GM21528 (cell line): ENCODE measurements at regions not wholly inside any gene's neighbourhood (a gene's known extent, or its start where the extent isn't known, plus 50 kb on each side); places are given as distances from the start of the nearest gene placed in this dataset.
"Not testable (repeated sequence)": the region's sequence is repeated elsewhere in the genome, so short reads cannot be mapped to it uniquely, and the experiment has no call there.

Experiments used
- ATAC-seq: cut with Tn5 transposase; IDR thresholded peaks from one replicate; pipeline ENCODE4 v1.9.1; 2021; ENCODE audit warnings: mild to moderate bottlenecking, moderate library complexity; ENCODE audit not compliant: unreplicated experiment, low FRiP score

DNA sequence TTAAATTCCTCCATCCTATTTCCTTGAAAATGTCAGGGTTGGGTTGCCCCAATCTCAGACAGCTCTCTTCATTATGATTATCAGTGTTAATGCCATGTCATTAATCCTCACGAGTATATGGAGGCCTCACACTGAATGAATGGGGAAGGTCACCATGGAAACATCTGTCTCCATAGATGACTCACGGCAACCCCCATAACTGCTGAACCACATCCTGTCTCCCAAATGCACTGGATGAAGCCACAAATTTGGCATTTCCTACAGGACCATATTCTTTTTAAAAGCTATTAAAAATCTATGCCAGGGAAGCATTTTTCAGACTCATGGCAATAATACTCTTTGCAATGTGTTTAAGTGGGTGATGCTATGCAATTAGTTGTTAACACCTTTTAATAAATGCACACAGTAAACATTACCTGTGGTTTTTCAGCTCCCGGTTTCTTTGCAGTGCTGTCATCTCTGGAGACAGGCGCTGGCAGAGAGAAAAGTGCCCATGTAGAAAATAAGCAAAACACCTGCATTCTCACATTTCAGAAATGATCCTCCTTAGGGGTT, 80.1 kb upstream of the PTPRK start:
- peak; percentile 76 for ATAC-seq

DNA sequence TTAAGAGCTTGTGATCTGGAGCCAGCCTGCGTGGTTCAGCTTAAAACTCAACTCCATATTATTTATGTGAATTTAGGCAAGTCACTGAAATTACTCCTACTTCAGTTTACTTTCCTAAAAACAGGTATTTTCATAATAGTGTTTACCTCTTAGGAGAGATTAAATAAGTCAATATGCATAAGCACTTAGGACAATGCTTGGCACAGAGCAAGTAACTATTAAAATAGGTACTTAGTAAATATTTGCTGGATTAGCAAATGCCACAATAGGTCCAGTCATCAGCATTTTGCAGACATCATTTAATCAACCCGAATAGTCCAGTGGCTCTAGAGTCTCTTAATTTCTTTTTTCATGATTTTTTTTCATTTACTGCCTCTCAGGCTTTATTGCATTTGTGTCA, 78.6 kb upstream of the PTPRK start:
- no peak for ATAC-seq

DNA sequence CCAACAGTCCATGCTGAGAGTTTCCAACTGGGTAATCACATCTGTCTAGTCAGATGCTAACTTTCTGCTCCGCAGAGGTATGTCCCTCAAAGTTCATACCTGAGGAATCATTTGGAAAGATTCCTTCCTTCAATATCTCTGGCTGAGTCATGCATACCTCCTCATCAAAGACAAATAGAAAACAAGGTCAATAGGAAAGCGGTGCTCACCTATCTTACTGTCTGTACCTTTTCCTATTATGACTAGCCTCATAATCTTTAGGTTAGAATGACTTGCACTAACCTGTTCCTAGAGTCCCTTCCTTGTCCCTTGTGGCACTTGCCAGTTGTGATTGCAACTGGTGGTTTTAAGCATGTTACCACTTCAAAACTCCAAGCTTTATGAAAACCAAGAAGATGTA, 78.2 kb upstream of the PTPRK start:
- ATAC-seq = no peak

DNA sequence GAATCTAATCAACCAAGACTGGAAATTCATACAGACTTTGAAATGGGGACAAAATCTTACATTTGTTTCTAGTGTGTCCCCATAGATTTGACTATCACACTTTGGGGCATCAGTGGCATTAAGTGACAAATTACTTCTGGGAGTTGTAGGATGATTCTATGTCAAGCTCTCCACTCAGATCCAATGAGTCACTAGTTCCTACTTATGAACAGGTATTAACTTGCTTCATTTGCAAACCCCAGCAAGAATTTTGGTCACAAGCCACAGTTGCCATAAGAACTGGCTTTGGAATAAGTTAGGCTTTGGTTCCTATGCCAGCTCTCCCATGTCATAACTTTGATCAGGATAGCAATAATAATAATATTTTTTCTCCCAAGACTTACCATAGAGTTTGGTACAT, 77.6 kb upstream of the PTPRK start:
- no peak for ATAC-seq

DNA sequence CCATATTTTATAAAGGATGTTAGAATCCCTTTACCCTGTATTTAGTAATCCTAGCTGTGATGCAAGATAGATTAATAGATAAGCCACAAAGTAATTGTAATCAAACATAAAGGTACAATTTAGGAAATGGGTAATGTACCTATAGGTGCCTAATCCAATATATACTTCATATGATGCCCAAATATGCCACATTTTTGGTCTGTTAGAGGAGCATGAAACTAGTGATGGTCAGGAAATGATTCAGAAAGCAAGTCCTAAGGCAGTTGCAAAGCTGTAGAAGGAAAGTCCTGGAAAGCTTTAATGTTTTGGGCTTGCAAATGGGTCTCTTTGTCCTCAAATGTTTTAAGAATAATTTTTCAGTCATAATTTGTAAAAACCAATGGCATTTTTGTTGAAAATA, 76.6 kb upstream of the PTPRK start:
- ATAC-seq = no peak

DNA sequence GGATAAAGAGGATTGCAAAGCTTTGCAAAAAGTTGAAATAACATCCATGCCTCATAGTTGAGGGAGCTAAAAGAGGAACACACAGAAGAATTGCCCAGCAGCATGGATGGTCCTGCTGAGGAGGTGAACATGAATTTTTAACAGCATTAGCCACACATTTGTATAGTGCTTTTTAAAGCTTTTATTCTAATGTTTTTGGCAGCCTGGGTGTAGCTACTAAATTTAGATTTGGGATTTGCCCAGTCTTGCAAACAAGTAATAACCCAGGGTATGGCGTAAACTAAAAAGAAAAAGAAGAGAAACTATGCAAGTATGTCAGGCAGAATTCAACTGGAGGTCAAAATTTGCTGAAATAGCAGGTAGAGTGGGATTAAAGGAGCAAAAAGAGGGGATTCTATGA, 75.1 kb upstream of the PTPRK start:
- no peak for ATAC-seq

DNA sequence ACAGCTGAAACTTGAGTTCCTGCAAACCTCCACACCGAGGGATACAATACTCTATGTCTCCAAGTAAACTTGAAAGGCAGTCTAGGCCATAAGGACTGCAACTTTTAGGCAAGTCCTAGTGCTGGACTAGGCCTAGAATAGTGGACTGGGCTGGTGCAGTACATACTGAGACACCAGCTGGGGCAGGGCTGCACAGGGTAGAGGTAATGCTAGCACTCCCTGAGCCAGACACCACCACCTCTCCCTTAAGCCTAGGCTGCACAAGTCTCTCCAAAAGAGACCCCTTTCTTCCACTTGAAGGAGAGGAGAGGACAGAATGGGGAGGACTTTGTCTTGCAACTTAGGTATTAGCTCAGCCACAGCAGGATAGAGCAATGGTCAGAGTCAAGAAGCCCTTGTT, 65.7 kb upstream of the PTPRK start:
- no peak for ATAC-seq

DNA sequence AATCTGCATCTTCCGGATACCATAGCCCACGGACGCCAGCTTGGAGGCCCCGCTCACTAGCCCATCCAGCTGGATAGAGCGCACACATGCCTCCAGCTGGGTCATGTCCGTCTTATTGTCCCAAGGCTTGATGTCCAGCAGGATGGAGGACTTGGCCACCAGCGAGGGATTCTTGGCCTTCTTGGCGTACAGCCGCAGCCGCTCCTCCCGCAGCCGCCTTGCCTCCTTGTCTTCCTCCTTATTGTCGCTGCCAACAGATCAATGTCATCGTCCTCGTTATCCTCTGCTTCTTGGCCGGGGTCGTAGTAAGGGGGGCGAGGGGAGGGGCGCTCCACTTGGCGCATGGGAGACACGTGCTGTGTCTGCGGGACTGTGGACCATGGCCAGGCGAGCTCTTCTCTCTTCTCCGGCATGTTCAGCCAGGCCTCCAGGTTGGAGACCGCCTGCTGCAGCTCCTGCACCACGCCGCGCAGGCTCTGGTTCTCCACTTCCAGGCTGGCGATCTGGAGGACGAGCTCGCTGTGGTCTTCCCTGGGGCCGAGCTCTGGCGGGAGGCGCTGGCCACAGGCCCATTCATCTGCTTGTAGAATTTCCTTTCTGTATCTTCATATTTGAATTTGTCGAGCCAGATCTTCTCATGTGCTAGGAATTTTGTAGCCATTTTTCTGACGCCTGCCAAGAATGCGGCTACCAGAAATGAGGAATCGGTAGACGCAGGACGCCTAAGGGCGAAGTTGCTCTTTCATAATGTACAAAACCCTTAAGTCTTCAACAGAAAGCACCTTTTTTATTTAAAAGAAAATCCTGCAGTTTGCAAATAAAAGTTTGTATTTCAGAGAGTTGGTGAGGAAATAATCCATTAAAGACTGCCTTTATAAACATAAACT, 60.1 kb upstream of the PTPRK start:
- no peak for ATAC-seq

DNA sequence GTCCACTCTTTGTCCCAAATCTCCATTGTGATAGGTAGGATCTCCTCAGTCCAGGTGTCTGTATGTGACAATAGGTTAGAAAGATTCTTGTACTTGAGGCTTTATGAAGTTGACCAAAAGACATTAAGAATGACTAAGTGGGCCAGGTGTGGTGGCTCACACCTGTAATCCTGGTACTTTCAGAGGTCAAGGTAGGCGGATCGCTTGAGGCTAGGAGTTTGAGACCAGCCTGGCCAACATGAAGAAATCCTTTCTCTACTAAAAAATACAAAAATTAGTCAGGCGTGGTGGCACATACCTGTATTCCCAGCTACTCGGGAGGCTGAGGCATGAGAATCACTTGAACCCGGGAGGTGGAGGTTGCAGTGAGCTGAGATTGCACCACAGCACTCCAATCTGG, 54.9 kb upstream of the PTPRK start:
- not testable (repeated sequence) for ATAC-seq

DNA sequence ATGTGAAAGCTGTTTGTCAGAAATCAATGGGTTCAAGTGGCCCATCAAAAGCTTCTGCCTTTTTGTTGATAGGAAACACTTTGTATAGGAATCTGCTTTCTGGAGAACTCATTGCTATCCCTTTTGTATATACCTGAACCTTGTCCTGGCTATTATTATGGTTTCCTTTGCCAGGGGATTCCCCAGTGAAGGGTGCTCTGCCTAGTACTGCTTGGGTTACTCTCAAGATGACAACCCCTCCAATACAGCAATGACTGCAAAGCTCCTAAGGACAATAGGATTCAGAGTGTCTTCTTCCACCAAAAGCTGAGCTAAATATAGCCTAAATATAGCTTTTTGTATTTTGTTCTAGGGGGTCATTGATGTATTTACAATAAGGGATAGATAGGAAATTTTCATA, 54.0 kb upstream of the PTPRK start:
- ATAC-seq = no peak

DNA sequence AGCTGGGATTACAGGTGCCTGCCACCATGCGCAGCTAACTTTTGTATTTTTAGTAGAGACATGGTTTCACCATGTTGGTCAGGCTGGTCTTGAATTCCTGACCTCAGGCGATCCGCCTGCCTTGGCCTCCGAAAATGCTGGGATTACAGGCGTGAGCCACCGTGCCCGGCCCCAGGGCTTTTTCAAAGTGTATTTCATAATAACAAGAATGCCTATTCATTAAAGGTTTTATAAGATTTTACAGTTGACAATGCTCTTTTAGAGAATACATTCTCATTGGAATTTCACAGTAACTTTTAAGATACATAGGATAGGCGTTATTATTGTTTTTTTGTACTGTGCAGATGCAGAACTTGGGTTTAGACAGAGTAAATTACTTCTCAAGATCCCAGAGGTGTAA, 52.6 kb upstream of the PTPRK start:
- no peak for ATAC-seq

DNA sequence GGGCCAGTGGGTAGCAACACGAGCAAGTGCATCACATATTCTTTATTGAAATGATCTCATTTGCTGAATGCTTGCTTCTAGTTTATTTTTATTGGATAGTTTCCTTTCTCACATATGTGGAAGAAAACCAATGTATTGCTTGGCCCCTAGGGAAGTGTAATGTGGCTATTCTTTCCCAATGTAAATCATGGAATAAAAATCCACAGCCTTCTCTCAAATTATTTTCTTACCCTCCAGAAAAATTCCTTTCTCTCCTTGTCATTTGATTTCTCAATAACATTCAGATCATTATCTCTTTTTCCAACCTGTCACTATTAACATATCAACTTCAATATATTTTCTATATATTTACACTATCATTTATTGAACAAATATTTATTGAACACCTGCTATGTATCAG, 51.9 kb upstream of the PTPRK start:
- ATAC-seq = no peak

DNA sequence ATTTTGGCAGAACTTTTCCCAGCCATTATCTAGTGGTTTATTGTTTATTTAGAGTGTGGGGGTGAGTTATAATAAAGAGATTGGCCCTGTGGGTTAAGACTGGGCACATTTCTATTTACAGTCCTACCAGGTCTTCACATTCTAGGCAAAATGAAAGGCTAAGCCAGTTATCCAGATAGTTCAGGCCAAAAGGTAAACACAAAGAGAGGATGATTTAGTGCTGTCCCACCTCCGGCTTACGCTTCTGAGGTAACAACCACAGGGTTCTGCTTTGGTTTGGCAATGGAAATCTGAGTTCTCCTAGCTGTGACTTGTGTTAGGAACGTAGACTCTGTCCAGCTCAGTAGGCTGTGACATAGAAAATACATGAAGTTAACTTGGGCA, 50.3 kb upstream of the PTPRK start:
- no peak for ATAC-seq

DNA sequence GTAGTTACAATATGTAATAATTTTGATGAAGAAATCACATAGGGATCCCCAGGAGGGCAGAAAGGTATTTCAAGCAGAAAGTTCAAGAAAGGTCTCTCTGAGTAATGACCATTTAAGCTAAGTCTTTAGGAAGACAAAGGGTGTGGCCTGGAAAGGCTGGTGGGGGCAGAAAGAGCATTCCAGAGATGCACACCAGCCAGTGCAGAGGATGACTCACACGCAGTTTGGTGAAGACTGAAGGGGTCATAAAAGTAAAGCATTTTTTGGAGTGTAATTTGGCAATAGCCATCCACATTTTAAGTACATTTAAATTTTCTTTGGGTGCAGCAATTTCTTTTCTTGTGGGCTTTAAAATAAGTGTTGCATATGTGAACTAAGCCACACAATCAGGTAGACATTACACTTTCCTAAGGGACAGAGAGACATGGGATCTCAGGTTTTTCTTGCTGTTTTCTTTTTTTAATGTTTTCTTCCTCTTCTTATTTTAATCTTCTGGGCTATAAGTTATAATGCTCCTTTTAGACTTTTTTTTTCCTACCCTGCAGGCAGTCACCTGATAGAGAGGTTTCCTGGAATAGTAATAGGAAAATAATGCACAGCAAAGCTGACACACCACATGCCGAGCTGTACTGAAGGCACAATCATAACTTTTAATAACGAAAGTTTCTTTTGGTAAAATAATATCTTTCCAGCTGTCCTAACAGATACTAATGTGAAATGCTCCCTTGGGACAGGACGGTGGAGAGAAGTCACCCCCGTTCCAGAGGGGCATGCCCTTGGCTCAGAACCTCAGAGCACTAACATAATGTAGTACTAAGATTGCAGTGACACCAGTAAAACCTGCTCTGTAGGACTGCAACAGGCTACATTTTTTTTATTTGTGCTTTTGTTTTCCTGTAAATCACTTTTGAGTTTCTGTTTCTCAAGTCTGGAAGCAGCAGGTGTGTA, 49.6 kb upstream of the PTPRK start:
- ATAC-seq = no peak
